Mammary epithelial cell (primary cell): ENCODE measurements at regions not wholly inside any gene's neighbourhood (a gene's known extent, or its start where the extent isn't known, plus 50 kb on each side); places are given as distances from the start of the nearest gene placed in this dataset.

ENCODE experiments used
- CTCF ChIP-seq, 2 donors: IDR thresholded peaks in 1 of 2; conservative IDR thresholded peaks in 1 of 2; 2 replicates each; pipeline ENCODE4 v1.5.1; 2011 to 2012; ENCODE audit warnings: inconsistent platforms in 2 of 2, low read length in 2 of 2, mild to moderate bottlenecking in 2 of 2, control low read depth in 1 of 2, low read depth in 1 of 2; ENCODE audit not compliant: insufficient read depth in 1 of 2; ENCODE audit errors: extremely low read depth in 1 of 2
- EZH2 ChIP-seq: IDR thresholded peaks from 2 replicates; pipeline ENCODE4 v1.6.1; 2012; ENCODE audit warnings: low read length, inconsistent platforms, borderline replicate concordance

DNA sequence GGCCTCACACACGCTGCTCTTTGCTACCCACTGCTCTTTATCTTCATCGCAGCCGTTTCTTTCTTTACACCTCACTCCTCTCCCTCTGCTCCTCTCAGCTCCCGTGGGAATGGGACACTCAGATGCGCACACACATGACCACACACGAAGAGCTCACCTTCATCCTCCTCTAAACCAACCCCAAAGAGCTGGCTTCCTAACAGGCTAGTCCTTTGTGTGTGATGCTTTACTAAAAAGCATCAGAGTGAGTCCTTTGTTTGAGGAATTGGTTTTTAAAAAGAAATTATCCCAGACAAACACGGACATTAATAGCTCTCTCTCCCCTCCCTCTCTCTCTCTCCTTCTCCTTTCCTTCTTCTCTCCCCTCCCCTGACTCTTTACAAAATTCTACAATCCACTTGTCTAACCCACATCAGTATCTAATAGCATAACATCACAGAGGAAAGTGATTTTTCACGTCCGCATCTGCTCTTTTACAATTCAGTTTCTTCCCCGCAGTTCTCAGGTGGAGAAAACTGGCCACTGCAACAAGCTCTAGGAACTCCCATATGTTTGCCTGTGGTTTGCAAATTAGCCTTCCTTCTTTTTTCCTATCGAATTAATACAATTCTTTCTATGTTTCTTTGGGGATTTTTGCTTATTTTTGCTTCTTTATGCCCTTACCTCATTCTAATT, 306.8 kb upstream of the CNR1 start:
- TF ChIP-seq CTCF (conservative IDR thresholded peaks at IDR 0.05 in 1 of 2, IDR thresholded peaks at IDR 0.05 in 1 of 2; ENCODE audit: extremely low read depth in 1 of 2, insufficient read depth in 1 of 2, low read depth in 1 of 2, low read length in 2 of 2): no peak
- no peak for TF ChIP-seq EZH2
